Activated CD4-positive, alpha-beta memory T cell treated with anti-CD3 and anti-CD28 coated beads for 36 hours (primary cell): ENCODE measurements at regions not wholly inside any gene's neighbourhood (a gene's known extent, or its start where the extent isn't known, plus 50 kb on each side); places are given as distances from the start of the nearest gene placed in this dataset.
"Not testable (repeated sequence)": the region's sequence is repeated elsewhere in the genome, so short reads cannot be mapped to it uniquely, and the experiment has no call there.

Experiments
- CTCF ChIA-PET: fragments of 350-600 bp; sonication (Branson Sonifier 250); formaldehyde crosslinking; loops from one replicate; lab custom pipeline; 2021; ENCODE audit warnings: antibody characterized with exemption, inconsistent platforms; lab: Charles Lee
- POLR2A ChIA-PET: fragments of 350-600 bp; sonication (Branson Sonifier 250); formaldehyde crosslinking; loops from one replicate; lab custom pipeline; 2021; ENCODE audit warnings: antibody characterized with exemption; lab: Charles Lee
- DNase-seq: peaks from one replicate; pipeline ENCODE4 v3.0.0-alpha.2; 2020
- H3K27ac Mint-ChIP-seq: one replicate; pipeline ENCODE4 v1.8.0; 2021; ENCODE audit warnings: mixed read lengths
- H3K27me3 Mint-ChIP-seq: one replicate; pipeline ENCODE4 v1.8.0; 2021; ENCODE audit warnings: mixed read lengths
- H3K36me3 Mint-ChIP-seq: one replicate; pipeline ENCODE4 v1.8.0; 2021; ENCODE audit warnings: mixed read lengths
- H3K4me1 Mint-ChIP-seq: one replicate; pipeline ENCODE4 v1.8.0; 2021; ENCODE audit warnings: low read depth, mixed read lengths
- H3K4me3 Mint-ChIP-seq: one replicate; pipeline ENCODE4 v1.8.0; 2021; ENCODE audit warnings: mild to moderate bottlenecking, mixed read lengths
- H3K9me3 Mint-ChIP-seq: one replicate; pipeline ENCODE4 v1.8.0; 2021; ENCODE audit warnings: mixed read lengths
- intact Hi-C: fragments of 100-400 bp; cut with micrococcal nuclease; formaldehyde crosslinking; loops from one replicate; pipeline ENCODE4 v1.15.1; 2023

DNA sequence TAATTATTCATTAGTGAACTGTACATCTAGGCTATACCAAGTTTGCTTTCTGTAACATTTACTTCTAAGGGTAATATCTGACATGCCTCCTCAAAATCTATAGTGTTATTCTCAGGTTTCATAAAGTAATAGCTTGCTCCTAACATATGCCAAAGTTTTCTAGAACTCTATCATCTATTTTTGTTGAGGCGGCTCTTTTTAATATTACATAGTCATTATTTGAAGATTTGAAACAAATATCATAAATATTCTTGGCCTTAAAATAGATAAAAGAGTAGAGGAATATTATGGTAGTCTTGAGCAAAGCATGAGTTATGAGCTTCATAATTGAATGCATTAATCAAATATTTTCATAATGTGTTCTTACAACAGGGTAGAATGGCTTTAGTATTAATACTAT, 327.2 kb upstream of the KCND2 start:
- Mint-ChIP-seq H3K4me3 (no peak overlapping the region), H3K27ac (no peak overlapping the region), H3K36me3 (no peaks in the 10 kb centered on the region), H3K9me3 (peaks cover 5% of the 10 kb centered on the region), H3K27me3 (no peaks in the 10 kb centered on the region), H3K4me1 (no peaks in the 10 kb centered on the region)
- intact Hi-C loops = no loop called here
- no peak for DNase-seq
- ChIA-PET CTCF (no interaction called here), POLR2A (no interaction called here)

DNA sequence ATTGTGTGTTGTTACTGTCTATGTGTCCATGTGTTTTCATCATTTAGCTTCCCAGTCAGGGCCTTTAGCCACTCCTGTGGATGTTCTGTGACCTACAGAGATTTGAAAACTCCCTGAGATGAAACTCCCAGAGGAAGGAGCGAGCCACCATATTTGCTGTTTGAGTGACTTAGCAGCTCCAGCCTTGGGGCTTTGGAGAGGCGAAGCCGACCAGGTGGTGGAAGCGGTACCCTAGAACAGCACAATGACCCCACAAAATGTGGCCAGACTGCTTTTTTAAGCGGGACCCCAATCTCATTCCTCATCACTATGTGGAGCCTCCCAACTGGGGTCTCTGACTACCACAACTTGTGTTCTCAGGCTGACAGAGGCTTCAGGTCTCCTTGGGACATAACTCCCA, 323.9 kb upstream of the KCND2 start:
- Mint-ChIP-seq H3K4me3 (no peak overlapping the region), H3K4me1 (no peaks in the 10 kb centered on the region), H3K27me3 (no peaks in the 10 kb centered on the region), H3K9me3 (peaks cover 5% of the 10 kb centered on the region), H3K36me3 (no peaks in the 10 kb centered on the region), H3K27ac (no peak overlapping the region)
- no peak for DNase-seq
- intact Hi-C loops = no loop called here
- ChIA-PET CTCF (no interaction called here), POLR2A (no interaction called here)

DNA sequence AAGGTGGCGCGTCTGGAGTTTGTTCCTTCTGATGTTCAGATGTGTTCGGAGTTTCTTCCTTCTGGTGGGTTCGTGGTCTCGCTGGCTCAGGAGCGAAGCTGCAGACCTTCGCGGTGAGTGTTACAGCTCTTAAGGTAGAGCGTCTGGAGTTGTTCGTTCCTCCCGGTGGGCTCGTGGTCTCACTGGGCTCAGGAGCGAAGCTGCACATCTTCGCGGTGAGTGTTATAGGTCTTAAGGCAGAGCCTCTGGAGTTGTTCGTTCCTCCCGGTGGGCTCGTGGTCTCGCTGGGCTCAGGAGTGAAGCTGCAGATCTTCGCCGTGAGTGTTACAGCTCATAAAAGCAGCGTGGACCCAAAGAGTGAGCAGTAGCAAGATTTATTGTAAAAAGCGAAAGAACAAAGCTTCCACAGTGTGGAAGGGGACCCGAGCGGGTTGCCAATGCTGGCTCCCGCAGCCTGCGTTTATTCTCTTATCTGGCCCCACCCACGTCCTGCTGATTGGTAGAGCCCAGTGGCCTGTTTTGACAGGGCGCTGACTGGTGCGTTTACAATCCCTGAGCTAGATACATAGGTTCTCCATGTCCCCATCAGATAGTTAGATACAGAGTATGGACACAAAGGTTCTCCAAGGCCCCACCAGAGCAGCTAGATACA, 322.5 kb upstream of the KCND2 start:
- H3K27ac Mint-ChIP-seq, CTCF ChIA-PET, DNase-seq, intact Hi-C loops, H3K9me3 Mint-ChIP-seq, H3K27me3 Mint-ChIP-seq, H3K4me3 Mint-ChIP-seq, H3K36me3 Mint-ChIP-seq, POLR2A ChIA-PET, H3K4me1 Mint-ChIP-seq: not testable (repeated sequence)

DNA sequence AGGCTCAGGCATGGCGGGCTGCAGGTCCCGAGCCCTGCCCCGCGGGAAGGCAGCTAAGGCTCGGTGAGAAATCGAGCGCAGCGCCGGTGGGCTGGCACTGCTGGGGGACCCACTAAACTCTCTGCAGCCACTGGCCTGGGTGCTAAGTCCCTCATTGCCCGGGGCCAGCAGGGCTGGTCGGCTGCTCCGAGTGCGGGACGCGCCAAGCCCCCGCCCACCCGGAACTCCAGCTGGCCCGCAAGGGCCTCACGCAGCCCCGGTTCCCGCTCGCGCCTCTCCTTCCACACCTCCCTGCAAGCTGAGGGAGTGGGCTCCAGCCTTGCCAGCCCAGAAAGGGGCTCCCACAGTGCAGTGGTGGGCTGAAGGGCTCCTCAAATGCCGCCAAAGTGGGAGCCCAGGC, 321.4 kb upstream of the KCND2 start:
- H3K27me3 Mint-ChIP-seq, POLR2A ChIA-PET, CTCF ChIA-PET, H3K4me1 Mint-ChIP-seq, H3K9me3 Mint-ChIP-seq, DNase-seq, H3K36me3 Mint-ChIP-seq, H3K4me3 Mint-ChIP-seq, intact Hi-C loops, H3K27ac Mint-ChIP-seq: not testable (repeated sequence)

DNA sequence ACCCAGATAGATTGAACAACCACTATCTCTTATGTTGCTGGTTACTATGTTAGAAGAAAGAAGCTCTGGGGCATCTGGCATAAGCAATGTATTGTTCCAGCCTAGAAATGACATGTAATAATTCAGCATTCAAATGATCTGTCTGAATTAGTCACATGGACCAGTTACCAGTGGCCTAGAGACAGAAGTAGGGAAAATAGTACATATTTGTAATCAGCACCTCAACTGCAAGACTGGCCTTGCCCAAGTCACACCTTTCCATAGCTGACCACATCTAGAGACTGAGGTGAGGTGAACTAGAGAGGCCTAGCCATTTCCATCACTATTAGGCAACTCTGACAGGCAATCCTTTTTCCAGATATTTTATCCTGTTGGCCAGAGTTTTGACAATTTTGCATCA, 315.6 kb upstream of the KCND2 start:
- intact Hi-C loops = no loop called here
- no peaks in the 10 kb centered on the region for H3K4me1 Mint-ChIP-seq
- H3K36me3 Mint-ChIP-seq = no peaks in the 10 kb centered on the region
- no peaks in the 10 kb centered on the region for H3K27me3 Mint-ChIP-seq
- no peak for DNase-seq
- no peak overlapping the region for H3K27ac Mint-ChIP-seq
- CTCF ChIA-PET = no interaction called here
- peaks cover 8% of the 10 kb centered on the region for H3K9me3 Mint-ChIP-seq
- no peak overlapping the region for H3K4me3 Mint-ChIP-seq
- POLR2A ChIA-PET = no interaction called here

DNA sequence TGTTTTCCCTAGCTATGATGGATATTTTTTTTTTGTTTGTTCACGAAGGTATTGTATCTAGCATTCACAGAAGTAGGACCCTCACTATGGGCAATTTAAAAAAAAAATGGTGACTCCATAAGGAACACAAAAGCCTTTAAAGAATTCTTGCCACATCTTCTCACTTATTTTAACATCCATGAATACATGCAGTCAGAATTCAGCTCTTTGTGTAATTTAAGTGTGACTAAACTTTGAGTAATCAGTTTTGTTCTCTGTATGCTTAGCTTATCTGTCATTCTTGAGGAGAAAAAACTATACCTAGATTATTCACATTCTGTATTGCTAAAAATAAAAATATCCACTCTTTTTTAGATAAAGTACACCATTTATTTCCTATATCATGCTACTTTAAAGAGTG, 313.2 kb upstream of the KCND2 start:
- Mint-ChIP-seq H3K27me3 (no peaks in the 10 kb centered on the region), H3K9me3 (peaks cover 8% of the 10 kb centered on the region), H3K36me3 (no peaks in the 10 kb centered on the region), H3K4me1 (no peaks in the 10 kb centered on the region), H3K27ac (no peak overlapping the region), H3K4me3 (no peak overlapping the region)
- no peak for DNase-seq
- POLR2A ChIA-PET = no interaction called here
- CTCF ChIA-PET = interaction anchor here (0.7 kb wide), 1 partner anchor 306 kb away, joined by 4 read pairs; no protein-coding TSS in a partner anchor
- intact Hi-C loops = no loop called here

DNA sequence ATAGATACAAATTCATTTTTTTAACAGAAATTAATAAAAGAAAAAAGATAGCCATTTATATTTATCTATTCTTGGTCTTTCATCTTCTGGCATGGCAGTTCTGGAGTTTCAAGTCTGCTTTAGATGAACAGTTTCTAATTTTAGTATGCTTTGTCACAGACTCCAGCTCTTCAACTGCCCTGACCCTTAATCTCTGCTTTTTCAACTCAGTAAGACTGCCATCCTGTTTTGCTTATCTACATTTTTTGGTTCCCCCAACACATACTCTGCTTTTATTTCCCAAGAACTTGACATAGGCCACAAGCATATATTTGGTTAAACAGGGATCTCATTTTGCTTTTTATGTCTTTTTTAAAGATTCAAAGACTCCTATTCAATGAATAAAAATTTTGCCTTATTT, 309.3 kb upstream of the KCND2 start:
- no peak overlapping the region for H3K4me3 Mint-ChIP-seq
- no peaks in the 10 kb centered on the region for H3K4me1 Mint-ChIP-seq
- DNase-seq = no peak
- no peaks in the 10 kb centered on the region for H3K27me3 Mint-ChIP-seq
- no peaks in the 10 kb centered on the region for H3K36me3 Mint-ChIP-seq
- CTCF ChIA-PET = no interaction called here
- peaks cover 1% of the 10 kb centered on the region for H3K9me3 Mint-ChIP-seq
- intact Hi-C loops = no loop called here
- POLR2A ChIA-PET = no interaction called here
- no peak overlapping the region for H3K27ac Mint-ChIP-seq

DNA sequence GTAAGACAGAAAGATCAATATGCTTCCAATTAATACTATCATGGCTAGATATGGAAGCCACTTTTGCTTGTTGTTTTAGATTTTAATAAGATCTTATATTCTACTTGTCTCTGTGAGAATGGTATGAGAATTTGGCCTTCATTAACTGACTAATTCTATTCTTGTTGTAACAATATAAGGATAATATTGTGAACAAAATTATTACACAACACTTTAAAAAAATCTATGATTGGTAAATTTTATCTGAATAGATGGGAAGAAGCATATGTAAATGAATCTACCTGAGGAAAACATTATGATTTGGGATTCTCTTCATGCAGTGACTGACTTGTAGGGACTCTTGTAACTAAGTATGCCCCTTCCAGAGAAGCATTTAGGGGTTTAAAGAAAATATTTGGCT, 308.9 kb upstream of the KCND2 start:
- no peak overlapping the region for H3K27ac Mint-ChIP-seq
- ChIA-PET CTCF (no interaction called here), POLR2A (no interaction called here)
- no peaks in the 10 kb centered on the region for H3K4me1 Mint-ChIP-seq
- no peak overlapping the region for H3K4me3 Mint-ChIP-seq
- H3K9me3 Mint-ChIP-seq = no peaks in the 10 kb centered on the region
- intact Hi-C loops = no loop called here
- no peaks in the 10 kb centered on the region for H3K36me3 Mint-ChIP-seq
- H3K27me3 Mint-ChIP-seq = no peaks in the 10 kb centered on the region
- no peak for DNase-seq

DNA sequence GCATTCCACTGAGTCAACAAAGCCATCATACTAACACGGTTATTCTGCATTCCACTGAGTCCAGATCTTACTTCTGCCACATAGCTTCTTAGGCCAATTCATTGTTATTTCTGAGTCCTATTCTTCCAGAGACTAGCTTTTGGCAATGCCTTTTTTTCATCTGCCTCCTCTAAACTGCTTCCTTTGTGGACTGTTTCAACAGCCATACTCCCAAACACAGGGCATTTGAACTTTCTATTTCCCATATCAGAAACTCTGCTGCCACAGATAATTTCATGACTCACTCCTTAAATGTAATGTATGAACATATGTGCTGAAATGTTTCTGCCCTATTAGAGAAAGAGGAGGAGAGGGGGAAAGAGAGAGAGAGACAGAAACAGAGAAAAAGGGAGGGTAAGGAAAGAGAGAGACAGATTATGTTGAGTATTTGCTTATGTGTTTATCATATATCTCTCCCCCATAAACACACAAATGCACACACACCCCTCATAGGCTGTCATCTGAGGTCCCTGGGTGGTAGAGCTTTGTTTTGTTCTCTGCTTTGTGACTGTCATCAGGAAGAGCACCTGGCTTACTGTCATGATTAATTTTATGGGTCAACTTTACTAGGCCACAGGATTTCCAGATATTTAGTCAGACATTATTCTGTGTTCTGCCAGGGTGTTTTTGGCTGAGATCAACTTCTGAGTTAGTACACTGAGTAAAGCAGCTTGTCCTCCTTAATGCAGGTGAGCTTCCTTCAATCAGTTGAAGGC, 308.0 kb upstream of the KCND2 start:
- Mint-ChIP-seq H3K4me3 (no peak overlapping the region), H3K9me3 (no peaks in the 10 kb centered on the region), H3K27ac (no peak overlapping the region), H3K27me3 (no peaks in the 10 kb centered on the region), H3K4me1 (no peaks in the 10 kb centered on the region), H3K36me3 (no peaks in the 10 kb centered on the region)
- ChIA-PET CTCF (no interaction called here), POLR2A (no interaction called here)
- intact Hi-C loops = no loop called here
- no peak for DNase-seq

DNA sequence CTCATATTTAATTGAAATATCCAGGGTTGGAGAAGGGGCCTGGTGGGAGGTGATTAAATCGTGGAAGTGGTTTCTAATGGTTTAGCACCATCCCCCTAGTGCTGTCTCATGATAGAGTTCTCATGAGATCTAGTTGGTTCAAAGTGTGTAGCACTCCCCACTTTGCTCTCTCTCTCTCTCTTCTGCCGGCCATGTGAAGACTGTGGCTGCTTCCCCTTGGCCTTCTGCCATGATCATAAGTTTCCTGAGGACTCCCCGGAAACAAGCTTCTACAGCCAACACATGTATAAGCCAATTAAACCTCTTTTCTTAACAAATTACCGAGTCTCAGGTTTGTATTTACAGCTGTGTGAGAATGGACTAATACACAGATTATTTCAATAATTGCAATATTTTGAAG, 305.8 kb upstream of the KCND2 start:
- peaks cover 2% of the 10 kb centered on the region for H3K9me3 Mint-ChIP-seq

DNA sequence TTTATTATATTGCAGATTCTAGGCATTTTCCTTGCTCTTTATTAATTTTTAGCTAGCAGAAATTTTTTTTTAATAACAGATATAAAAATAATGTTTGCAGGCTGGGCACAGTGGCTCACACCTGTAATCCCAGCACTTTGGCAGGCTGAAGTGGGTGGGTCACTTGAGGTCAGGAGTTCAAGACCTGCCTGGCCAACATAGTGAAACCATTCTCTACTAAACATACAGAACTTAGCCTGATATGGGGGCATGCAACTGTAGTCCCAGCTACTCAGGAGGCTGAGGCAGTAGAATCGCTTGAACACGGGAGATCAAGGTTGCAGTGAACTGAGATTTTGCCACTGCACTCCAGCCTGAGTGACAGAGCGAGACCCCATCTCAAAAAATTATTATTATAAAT, 304.6 kb upstream of the KCND2 start:
- H3K27ac Mint-ChIP-seq, intact Hi-C loops, CTCF ChIA-PET, H3K4me3 Mint-ChIP-seq, H3K9me3 Mint-ChIP-seq, H3K4me1 Mint-ChIP-seq, H3K27me3 Mint-ChIP-seq, H3K36me3 Mint-ChIP-seq, DNase-seq, POLR2A ChIA-PET: not testable (repeated sequence)

More for the DNA sequence above, 305.8 kb upstream of the KCND2 start:
- Mint-ChIP-seq H3K27ac (no peak overlapping the region), H3K27me3 (no peaks in the 10 kb centered on the region), H3K4me1 (no peaks in the 10 kb centered on the region), H3K4me3 (no peak overlapping the region), H3K36me3 (no peaks in the 10 kb centered on the region)
- intact Hi-C loops = no loop called here
- DNase-seq = no peak
- ChIA-PET CTCF (no interaction called here), POLR2A (no interaction called here)

DNA sequence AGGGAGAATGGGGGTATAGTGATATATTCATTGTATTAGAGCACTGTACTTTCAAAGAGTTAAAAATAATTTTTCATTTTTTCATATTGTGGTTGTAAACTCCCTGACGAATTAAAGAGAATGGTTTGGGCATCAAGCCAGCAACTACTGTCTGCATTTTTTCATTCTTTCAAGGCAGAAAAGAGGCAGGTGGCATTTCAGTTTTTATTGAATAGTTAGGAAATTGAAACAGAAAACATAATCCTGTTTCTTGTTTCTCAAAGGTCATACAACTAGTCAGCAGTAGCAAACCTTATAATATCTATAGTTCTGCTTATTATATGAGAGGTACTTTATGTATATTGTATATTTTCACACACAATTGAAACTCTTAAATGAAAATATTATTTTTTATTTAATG, 303.9 kb upstream of the KCND2 start:
- POLR2A ChIA-PET = no interaction called here
- CTCF ChIA-PET = no interaction called here
- no peak overlapping the region for H3K4me3 Mint-ChIP-seq
- no peak for DNase-seq
- H3K9me3 Mint-ChIP-seq = peaks cover 2% of the 10 kb centered on the region
- no peaks in the 10 kb centered on the region for H3K27me3 Mint-ChIP-seq
- H3K4me1 Mint-ChIP-seq = no peaks in the 10 kb centered on the region
- H3K27ac Mint-ChIP-seq = no peak overlapping the region
- intact Hi-C loops = no loop called here
- H3K36me3 Mint-ChIP-seq = no peaks in the 10 kb centered on the region

DNA sequence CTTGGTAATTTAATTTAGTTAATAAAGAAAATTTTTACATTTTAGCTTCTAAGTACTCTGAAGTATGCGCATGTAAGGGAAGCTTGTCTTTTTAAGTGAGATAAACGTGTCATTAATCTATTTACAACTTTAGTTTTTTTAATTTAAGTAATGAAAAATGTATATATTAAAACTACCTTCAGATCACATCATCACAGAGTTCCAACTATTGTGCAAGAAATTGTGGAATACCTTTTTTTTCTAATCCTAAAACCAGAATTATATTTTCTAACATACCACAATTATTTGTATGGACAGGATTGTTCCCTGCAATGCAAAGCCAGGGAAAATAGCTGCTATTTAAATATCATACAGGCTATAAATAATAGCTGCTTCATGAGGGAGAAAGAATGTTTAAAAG, 303.2 kb upstream of the KCND2 start:
- no peak for DNase-seq
- CTCF ChIA-PET = no interaction called here
- Mint-ChIP-seq H3K4me1 (no peaks in the 10 kb centered on the region), H3K27ac (no peak overlapping the region), H3K9me3 (peaks cover 2% of the 10 kb centered on the region), H3K36me3 (no peaks in the 10 kb centered on the region), H3K27me3 (no peaks in the 10 kb centered on the region), H3K4me3 (no peak overlapping the region)
- POLR2A ChIA-PET = no interaction called here
- intact Hi-C loops = no loop called here
